ENCODE measurements at regions not wholly inside any gene's neighbourhood (a gene's known extent, or its start where the extent isn't known, plus 50 kb on each side); places are given as distances from the start of the nearest gene placed in this dataset.
"Not testable (repeated sequence)": the region's sequence is repeated elsewhere in the genome, so short reads cannot be mapped to it uniquely, and the experiment has no call there.

GRCh38 chr9:102244916-102245315 is 506.5 kb upstream of the GRIN3A start:
- ATAC-seq (replicated peaks in 1 of 4), result no peak
- Histone ChIP-seq H3K27ac (ENCODE audit: low read length) (no peak overlapping the region), H3K9me3 (peaks cover 2% of the 10 kb centered on the region), H3K4me3 (ENCODE audit: control insufficient read depth in 1 of 2, extremely low read depth in 1 of 2, low read length in 1 of 2) (no peak overlapping the region), H3K36me3 (ENCODE audit: control insufficient read depth in 2 of 2, extremely low read depth in 1 of 2, insufficient read depth in 1 of 2, low read length in 1 of 2) (no peaks in the 10 kb centered on the region), H3K4me1 (ENCODE audit: control insufficient read depth in 1 of 2, extremely low read depth in 1 of 2, insufficient read depth in 2 of 2, low read length in 2 of 2) (no peaks in the 10 kb centered on the region), H3K27me3 (replicated peaks in 1 of 2; ENCODE audit: control insufficient read depth in 2 of 2, extremely low read depth in 1 of 2, insufficient read depth in 2 of 2, low read length in 1 of 2) (no peaks in the 10 kb centered on the region)
- no peak for DNase-seq
- ChIA-PET POLR2A (interaction anchor here in 1 of 2 donors (0.6 kb wide), 1 partner anchor 16 kb away, joined by 3 read pairs; no protein-coding TSS in a partner anchor), CTCF (no interaction called here)
- Mint-ChIP-seq H3K36me3 (no peaks in the 10 kb centered on the region), H3K27ac (no peak overlapping the region), H3K9me3 (peaks cover 0 to 6% (median 0%) of the 10 kb centered on the region in 3 donors), H3K4me3 (no peak overlapping the region), H3K4me1 (no peaks in the 10 kb centered on the region), H3K27me3 (no peaks in the 10 kb centered on the region)
- no CpG with 5 or more reads among the region's 4 CpGs for WGBS (ENCODE audit: insufficient coverage)

GRCh38 chr9:102237520-102237919 is 499.1 kb upstream of the GRIN3A start:
- H3K27me3 Mint-ChIP-seq, result no peaks in the 10 kb centered on the region
- ChIA-PET CTCF (no interaction called here), POLR2A (no interaction called here)

GRCh38 chr9:102237094-102237493 is 498.6 kb upstream of the GRIN3A start:
- no peak overlapping the region for H3K4me3 Mint-ChIP-seq
- Histone ChIP-seq H3K27me3 (replicated peaks in 1 of 2; ENCODE audit: control insufficient read depth in 2 of 2, extremely low read depth in 1 of 2, insufficient read depth in 2 of 2, low read length in 1 of 2) (no peaks in the 10 kb centered on the region), H3K4me1 (ENCODE audit: control insufficient read depth in 1 of 2, extremely low read depth in 1 of 2, insufficient read depth in 2 of 2, low read length in 2 of 2) (no peaks in the 10 kb centered on the region), H3K9me3 (no peaks in the 10 kb centered on the region), H3K36me3 (ENCODE audit: control insufficient read depth in 2 of 2, extremely low read depth in 1 of 2, insufficient read depth in 1 of 2, low read length in 1 of 2) (no peaks in the 10 kb centered on the region), H3K27ac (ENCODE audit: low read length) (no peak overlapping the region), H3K4me3 (ENCODE audit: control insufficient read depth in 1 of 2, extremely low read depth in 1 of 2, low read length in 1 of 2) (no peak overlapping the region)
- no CpG with 5 or more reads among the region's 1 CpG for WGBS (ENCODE audit: insufficient coverage)
- no peaks in the 10 kb centered on the region for H3K4me1 Mint-ChIP-seq
- no peaks in the 10 kb centered on the region for H3K27me3 Mint-ChIP-seq
- DNase-seq (no peak), ATAC-seq (replicated peaks in 1 of 4) (no peak)
- ChIA-PET CTCF (no interaction called here), POLR2A (no interaction called here)
- peaks cover 0 to 8% (median 0%) of the 10 kb centered on the region in 3 donors for H3K9me3 Mint-ChIP-seq
- no peaks in the 10 kb centered on the region for H3K36me3 Mint-ChIP-seq
- no peak overlapping the region for H3K27ac Mint-ChIP-seq

More at GRCh38 chr9:102237520-102237919, 499.1 kb upstream of the GRIN3A start:
- Mint-ChIP-seq H3K4me3 (no peak overlapping the region), H3K36me3 (no peaks in the 10 kb centered on the region), H3K9me3 (peaks cover 0 to 8% (median 0%) of the 10 kb centered on the region in 3 donors), H3K4me1 (no peaks in the 10 kb centered on the region), H3K27ac (no peak overlapping the region)
- DNase-seq (no peak), ATAC-seq (replicated peaks in 1 of 4) (no peak)
- H3K4me3 ChIP-seq (ENCODE audit: control insufficient read depth in 1 of 2, extremely low read depth in 1 of 2, low read length in 1 of 2), result no peak overlapping the region
- WGBS (ENCODE audit: insufficient coverage), result no CpG with 5 or more reads among the region's 4 CpGs
- no peaks in the 10 kb centered on the region for H3K4me1 ChIP-seq (ENCODE audit: control insufficient read depth in 1 of 2, extremely low read depth in 1 of 2, insufficient read depth in 2 of 2, low read length in 2 of 2)
- no peak overlapping the region for H3K27ac ChIP-seq (ENCODE audit: low read length)
- no peaks in the 10 kb centered on the region for H3K27me3 ChIP-seq (replicated peaks in 1 of 2; ENCODE audit: control insufficient read depth in 2 of 2, extremely low read depth in 1 of 2, insufficient read depth in 2 of 2, low read length in 1 of 2)
- H3K9me3 ChIP-seq, result no peaks in the 10 kb centered on the region
- H3K36me3 ChIP-seq (ENCODE audit: control insufficient read depth in 2 of 2, extremely low read depth in 1 of 2, insufficient read depth in 1 of 2, low read length in 1 of 2), result no peaks in the 10 kb centered on the region

- H3K27me3 Mint-ChIP-seq; H3K4me1 ChIP-seq (ENCODE audit: control insufficient read depth in 1 of 2, extremely low read depth in 1 of 2, insufficient read depth in 2 of 2, low read length in 2 of 2); CTCF ChIA-PET; H3K36me3 ChIP-seq (ENCODE audit: control insufficient read depth in 2 of 2, extremely low read depth in 1 of 2, insufficient read depth in 1 of 2, low read length in 1 of 2); POLR2A ChIA-PET; H3K4me3 ChIP-seq (ENCODE audit: control insufficient read depth in 1 of 2, extremely low read depth in 1 of 2, low read length in 1 of 2); H3K27ac Mint-ChIP-seq; H3K27ac ChIP-seq (ENCODE audit: low read length); H3K9me3 Mint-ChIP-seq; DNase-seq; H3K4me3 Mint-ChIP-seq; H3K27me3 ChIP-seq (replicated peaks in 1 of 2; ENCODE audit: control insufficient read depth in 2 of 2, extremely low read depth in 1 of 2, insufficient read depth in 2 of 2, low read length in 1 of 2); H3K4me1 Mint-ChIP-seq; H3K36me3 Mint-ChIP-seq; ATAC-seq (replicated peaks in 1 of 4); H3K9me3 ChIP-seq: not testable (repeated sequence)
- 100% methylated on average over 2 of the region's 4 CpGs for WGBS (ENCODE audit: insufficient coverage)
Observed at GRCh38 chr9:102227416-102227815, 489.0 kb upstream of the GRIN3A start.

GRCh38 chr9:102225841-102226441 is 487.5 kb upstream of the GRIN3A start:
- Histone ChIP-seq H3K27me3 (replicated peaks in 1 of 2; ENCODE audit: control insufficient read depth in 2 of 2, extremely low read depth in 1 of 2, insufficient read depth in 2 of 2, low read length in 1 of 2) (no peaks in the 10 kb centered on the region), H3K4me1 (ENCODE audit: control insufficient read depth in 1 of 2, extremely low read depth in 1 of 2, insufficient read depth in 2 of 2, low read length in 2 of 2) (no peaks in the 10 kb centered on the region), H3K9me3 (no peaks in the 10 kb centered on the region), H3K4me3 (ENCODE audit: control insufficient read depth in 1 of 2, extremely low read depth in 1 of 2, low read length in 1 of 2) (no peak overlapping the region), H3K36me3 (ENCODE audit: control insufficient read depth in 2 of 2, extremely low read depth in 1 of 2, insufficient read depth in 1 of 2, low read length in 1 of 2) (no peaks in the 10 kb centered on the region), H3K27ac (ENCODE audit: low read length) (no peak overlapping the region)
- DNase-seq (no peak), ATAC-seq (replicated peaks in 1 of 4) (no peak)
- no peaks in the 10 kb centered on the region for H3K27me3 Mint-ChIP-seq
- ChIA-PET POLR2A (no interaction called here), CTCF (no interaction called here)
- no peak overlapping the region for H3K4me3 Mint-ChIP-seq
- no peak overlapping the region for H3K27ac Mint-ChIP-seq
- no peaks in the 10 kb centered on the region for H3K4me1 Mint-ChIP-seq
- H3K9me3 Mint-ChIP-seq, result peaks cover 0 to 4% (median 0%) of the 10 kb centered on the region in 3 donors
- no CpG with 5 or more reads among the region's 1 CpG for WGBS (ENCODE audit: insufficient coverage)
- no peaks in the 10 kb centered on the region for H3K36me3 Mint-ChIP-seq

GRCh38 chr9:102223320-102224136 is 485.1 kb upstream of the GRIN3A start:
- H3K36me3 ChIP-seq (ENCODE audit: control insufficient read depth in 2 of 2, extremely low read depth in 1 of 2, insufficient read depth in 1 of 2, low read length in 1 of 2); H3K27me3 ChIP-seq (replicated peaks in 1 of 2; ENCODE audit: control insufficient read depth in 2 of 2, extremely low read depth in 1 of 2, insufficient read depth in 2 of 2, low read length in 1 of 2); POLR2A ChIA-PET; H3K27me3 Mint-ChIP-seq; H3K4me3 ChIP-seq (ENCODE audit: control insufficient read depth in 1 of 2, extremely low read depth in 1 of 2, low read length in 1 of 2); H3K9me3 ChIP-seq; H3K9me3 Mint-ChIP-seq; H3K36me3 Mint-ChIP-seq; H3K4me3 Mint-ChIP-seq; CTCF ChIA-PET; ATAC-seq (replicated peaks in 1 of 4); H3K27ac ChIP-seq (ENCODE audit: low read length); DNase-seq; H3K4me1 Mint-ChIP-seq; H3K27ac Mint-ChIP-seq; H3K4me1 ChIP-seq (ENCODE audit: control insufficient read depth in 1 of 2, extremely low read depth in 1 of 2, insufficient read depth in 2 of 2, low read length in 2 of 2): not testable (repeated sequence)
- WGBS (ENCODE audit: insufficient coverage), result 93% methylated on average over 16 of the region's 27 CpGs
